ENCODE measurements at regions not wholly inside any gene's neighbourhood (a gene's known extent, or its start where the extent isn't known, plus 50 kb on each side); places are given as distances from the start of the nearest gene placed in this dataset.
"Not testable (repeated sequence)": the region's sequence is repeated elsewhere in the genome, so short reads cannot be mapped to it uniquely, and the experiment has no call there.

- DNase-seq (ENCODE audit: low spot score), result no peak
Measured at GRCh38 chr5:111942661-111943401, 185.8 kb upstream of the NREP start.

GRCh38 chr5:111942201-111942600 lies 185.2 kb upstream of the NREP start:
- DNase-seq (ENCODE audit: low spot score), result no peak

DNA sequence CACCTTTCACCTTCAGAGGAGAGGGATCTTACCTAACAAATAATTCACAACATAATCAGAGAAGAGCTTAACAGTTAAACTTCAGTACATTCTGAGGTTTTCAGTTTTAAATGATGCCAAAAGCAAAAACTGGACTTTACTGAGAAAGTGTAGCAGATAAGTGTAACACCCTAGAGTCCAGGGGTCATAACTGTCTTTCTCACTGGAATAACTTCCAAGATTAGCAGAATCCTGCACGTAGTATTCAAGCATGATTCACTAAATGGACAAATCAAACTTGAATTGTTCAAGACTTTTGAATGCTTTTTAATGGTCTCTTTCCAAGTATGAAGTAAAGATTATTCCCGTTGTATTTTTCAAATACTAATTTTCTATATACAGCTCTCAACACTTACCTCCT lies 180.1 kb upstream of the NREP start:
- DNase-seq (ENCODE audit: low spot score), result no peak

GRCh38 chr5:111935835-111936234 lies 178.8 kb upstream of the NREP start:
- DNase-seq (ENCODE audit: low spot score), result no peak

DNA sequence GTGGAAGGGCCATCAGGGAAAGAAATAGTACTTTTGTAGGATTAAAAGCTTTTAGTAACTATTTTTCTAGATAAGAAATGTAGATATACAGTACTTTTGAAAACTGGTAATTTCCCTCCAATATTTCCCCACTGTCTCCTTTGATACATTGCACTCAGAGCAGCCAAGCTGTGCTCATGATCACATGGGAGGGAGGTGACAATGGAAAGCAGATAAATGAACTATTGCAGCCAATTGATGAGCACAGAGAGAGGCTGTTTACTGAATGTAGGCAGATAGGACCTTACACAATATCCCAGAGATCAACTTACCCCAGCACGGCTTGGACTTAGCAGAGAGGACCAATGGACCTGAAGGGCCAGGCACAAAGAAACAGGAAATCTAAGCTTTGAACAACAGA lies 178.0 kb upstream of the NREP start:
- DNase-seq (ENCODE audit: low spot score), result no peak

GRCh38 chr5:111934511-111934910 lies 177.5 kb upstream of the NREP start:
- DNase-seq (ENCODE audit: low spot score), result no peak

DNA sequence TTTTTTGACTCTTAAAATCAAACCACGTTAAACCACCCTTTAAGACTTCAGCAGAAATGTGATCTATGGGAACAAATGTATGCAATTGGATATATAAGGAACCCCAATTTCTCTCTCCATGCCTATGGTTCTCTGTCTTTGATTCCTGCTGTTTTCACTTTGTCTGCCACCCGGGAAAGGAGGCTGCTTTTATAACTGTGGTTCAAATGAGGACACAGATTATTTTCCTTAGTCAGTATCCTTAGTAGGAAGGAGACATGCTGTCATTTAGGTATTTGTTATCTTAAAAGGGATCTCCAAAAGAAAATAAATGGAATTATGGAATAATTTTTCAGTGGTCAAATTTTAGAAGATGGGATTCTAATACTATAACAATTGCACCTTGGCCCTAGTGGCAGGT lies 176.1 kb upstream of the NREP start:
- no peak for DNase-seq (ENCODE audit: low spot score)

DNA sequence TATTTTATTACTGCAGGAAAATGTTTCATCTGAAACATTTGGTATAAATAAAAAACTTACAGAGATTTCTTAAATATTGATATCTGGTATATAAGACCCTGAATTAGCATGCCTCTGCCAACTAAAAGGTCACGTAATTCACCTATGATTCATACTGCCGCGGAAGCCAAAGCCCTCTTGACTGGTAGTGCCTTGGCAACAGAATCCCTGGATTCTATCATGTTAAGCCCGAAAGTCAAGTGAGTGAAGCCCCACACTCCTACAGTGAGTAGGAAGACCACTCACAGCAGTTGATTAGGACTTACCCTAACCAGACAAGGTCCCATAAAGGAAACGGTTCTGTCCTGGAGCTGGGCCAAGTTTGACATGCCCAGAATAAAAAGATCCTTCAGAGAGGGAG lies 175.6 kb upstream of the NREP start:
- no peak for DNase-seq (ENCODE audit: low spot score)

DNA sequence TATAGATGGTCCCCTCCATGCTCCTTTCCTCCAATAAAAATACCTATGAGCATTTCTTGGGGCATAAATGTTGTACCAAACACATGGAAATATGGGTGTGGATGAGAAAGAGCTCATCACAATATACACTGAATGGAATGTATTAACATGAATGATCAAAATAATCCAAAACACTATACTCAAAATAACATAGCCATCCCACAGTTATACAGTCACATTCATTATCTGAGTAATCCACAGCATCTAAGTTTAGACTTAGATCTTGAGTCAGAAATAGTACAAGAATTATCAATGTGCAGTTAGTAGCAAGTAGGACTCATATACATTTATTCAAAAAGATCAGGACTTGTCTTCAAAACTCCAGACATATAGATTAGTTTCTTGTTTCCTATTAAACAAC lies 175.2 kb upstream of the NREP start:
- no peak for DNase-seq (ENCODE audit: low spot score)

DNA sequence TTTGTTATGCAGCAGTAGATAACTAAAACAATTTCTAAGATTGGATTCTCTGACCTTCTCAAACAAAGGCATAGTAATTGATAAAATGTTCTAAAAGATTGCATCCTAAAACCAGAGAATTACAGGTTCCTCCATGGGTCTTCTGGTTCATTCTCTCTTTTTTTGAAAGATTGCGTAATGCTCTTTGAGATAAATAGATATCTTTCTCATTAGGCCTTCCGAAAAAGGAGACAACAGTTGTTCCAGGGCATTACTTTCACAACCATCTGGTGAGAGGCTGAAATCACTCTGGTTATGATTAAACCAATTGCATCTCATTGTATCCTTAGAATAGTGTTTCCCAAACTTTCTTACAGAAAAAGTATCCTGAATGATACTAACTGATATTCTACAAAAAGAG lies 174.7 kb upstream of the NREP start:
- no peak for DNase-seq (ENCODE audit: low spot score)

DNA sequence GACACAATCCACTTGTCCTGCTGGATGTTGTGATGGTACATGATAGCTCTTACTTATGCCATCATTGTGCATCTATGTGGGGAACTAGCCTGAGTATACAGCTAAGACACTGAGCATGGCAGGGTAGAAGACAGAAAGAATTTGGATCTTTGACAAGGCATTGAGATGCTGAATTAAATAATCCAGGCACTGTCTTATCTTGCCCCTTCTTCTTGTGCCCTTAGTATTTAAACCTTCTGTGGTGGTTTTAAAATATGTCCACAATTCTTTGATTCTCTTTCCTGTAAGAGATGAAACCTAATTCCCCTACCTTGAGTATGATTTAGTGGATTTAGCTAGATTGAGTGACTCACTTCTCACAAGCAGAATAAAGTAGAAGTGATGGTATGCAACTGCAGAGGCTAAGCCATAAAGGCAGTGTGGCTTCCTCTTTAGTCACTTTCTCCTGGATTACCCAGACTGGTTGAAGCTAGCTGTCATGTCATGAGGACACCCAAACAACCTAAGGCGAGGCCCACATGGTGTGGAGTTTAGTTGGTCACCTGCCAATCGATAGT lies 174.0 kb upstream of the NREP start:
- peak; percentile 79 for DNase-seq (ENCODE audit: low spot score)

DNA sequence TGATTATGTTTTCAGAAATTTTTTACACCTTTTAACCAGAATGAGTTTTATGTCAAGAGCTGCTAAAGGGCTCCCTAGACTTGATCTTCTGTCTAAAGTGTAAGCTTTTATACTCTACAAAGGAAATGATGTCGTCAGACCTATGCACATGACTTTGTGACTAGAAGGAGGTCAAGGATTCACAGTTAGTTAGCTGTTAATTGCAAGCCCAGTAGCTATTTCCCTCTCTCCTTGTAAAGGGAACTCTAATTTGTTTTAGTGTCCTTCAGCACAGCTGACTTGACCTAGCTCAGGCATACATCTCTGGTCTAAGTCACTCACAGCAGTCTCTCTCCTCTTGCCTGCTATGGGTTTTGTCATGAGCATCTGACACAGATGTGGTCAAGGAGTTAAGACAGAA lies 173.5 kb upstream of the NREP start:
- DNase-seq (ENCODE audit: low spot score), result peak; percentile 37

- peak; percentile 84 for DNase-seq (ENCODE audit: low spot score)
Measured at GRCh38 chr5:111929867-111930266, 172.9 kb upstream of the NREP start.

DNA sequence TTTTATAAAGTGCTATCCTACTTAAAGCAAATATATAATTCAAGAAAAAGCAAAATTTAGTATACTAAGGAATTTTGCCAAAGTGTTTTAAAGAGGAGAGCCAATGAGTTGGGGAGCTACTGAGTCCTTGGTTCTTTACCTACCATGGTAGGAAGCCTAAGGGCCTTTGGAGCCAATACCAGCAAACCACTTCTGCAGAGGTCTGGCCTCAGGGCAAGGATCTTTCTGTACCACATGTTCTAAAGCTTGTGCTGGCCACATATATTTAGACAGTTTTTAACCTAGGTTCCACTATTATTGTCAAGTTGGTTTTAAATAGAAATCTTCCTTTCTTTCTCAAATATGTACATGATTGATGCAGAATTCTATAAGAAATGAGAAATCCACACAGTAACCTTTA lies 172.3 kb upstream of the NREP start:
- no peak for DNase-seq (ENCODE audit: low spot score)

GRCh38 chr5:111928511-111928910 lies 171.5 kb upstream of the NREP start:
- no peak for DNase-seq (ENCODE audit: low spot score)

- peak; percentile 64 for DNase-seq (ENCODE audit: low spot score)
Measured at GRCh38 chr5:111927191-111927590, 170.2 kb upstream of the NREP start.

- DNase-seq (ENCODE audit: low spot score), result no peak
Measured at GRCh38 chr5:111926026-111926425, 169.0 kb upstream of the NREP start.

GRCh38 chr5:111922344-111922743 lies 165.3 kb upstream of the NREP start:
- no peak for DNase-seq (ENCODE audit: low spot score)

- not testable (repeated sequence) for DNase-seq (ENCODE audit: low spot score)
Measured at GRCh38 chr5:111921691-111922090, 164.7 kb upstream of the NREP start.

DNA sequence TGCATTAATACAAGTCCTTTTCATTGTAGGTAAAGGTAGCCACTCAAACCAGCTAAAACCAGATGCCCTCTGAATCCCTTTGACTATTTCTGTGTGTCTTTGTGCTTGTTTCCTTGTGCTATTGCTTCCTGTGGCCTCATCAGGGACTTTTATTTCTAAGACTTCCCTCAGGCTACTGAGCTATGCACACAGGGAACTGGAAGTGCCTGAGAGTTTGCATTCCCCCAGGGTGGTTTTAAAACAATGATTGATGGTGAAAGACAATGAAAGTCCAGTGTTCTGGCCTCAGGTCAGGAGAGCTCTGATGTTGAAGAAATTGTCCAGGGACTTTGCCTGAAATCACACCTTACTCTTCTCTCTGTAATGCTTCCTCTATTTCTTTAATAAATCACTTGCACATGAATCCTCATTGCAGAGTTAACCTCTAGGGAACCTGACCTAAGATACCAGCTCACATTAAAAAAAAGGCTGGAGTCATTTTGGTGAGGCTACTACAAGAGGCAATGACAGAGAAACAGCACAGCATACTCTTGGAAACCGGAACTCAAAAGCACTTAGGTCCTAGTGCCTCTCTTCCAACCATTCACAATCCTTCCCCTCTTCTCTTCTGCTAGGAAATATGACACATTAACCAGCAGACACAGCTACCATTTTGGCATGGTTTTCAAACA lies 158.1 kb upstream of the NREP start:
- peak; percentile 39 for DNase-seq (ENCODE audit: low spot score)

DNA sequence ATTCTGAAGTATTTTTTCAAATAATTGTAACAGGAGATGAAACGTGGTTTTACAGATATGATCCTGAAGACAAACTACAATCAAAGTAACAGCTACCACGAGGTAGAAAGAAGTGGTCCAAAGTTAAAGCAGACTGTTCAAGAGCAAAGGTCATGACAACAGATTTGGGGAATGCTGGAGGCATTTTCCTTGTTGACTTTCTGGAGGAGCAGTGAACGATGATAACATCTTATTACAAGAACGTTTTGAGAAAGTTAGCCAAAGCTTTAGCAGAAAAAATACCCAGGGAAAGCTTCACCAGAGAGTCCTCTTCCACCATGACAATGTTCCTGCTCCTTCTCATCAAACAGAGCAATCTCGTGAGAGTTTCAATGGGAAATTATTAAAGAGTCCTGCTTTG lies 145.4 kb upstream of the NREP start:
- DNase-seq (ENCODE audit: low spot score), result no peak

DNA sequence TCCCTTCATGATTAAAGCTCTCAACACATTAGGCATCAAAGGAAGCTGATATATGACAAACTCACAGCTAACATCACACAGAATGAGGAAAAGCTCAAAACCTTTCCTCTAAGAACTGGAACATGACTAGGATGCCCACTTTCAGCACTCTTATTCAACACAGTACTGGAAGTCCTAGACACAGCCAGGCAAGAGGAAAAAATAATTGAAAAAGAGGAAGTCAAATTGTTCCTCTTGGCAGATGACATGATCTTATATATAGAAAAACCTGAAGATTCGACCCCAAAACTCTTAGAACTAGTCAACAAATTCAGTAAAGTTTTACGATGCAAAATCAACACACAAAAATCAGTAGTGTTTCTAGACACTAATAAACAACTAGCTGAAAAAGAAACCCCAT lies 144.3 kb upstream of the NREP start:
- DNase-seq (ENCODE audit: low spot score), result no peak

DNA sequence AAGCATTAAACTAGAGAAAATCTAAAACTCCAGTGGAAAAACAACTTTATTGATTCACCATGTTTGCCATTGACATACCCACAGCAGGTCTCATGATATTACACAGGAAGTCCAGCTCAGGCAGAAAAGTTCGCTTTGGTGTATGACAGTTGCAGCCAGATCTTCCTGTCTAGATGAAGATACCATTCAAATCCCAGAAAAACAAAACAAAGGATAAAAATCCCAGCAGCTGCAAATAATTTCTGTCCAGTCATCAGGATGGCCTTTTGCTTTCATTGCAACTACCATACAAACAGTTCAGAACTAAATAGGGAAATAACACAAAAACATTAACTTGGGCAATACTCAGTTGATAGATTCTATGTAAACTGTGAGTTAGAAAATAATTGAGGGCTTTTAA lies 136.0 kb upstream of the NREP start:
- DNase-seq (ENCODE audit: low spot score), result no peak

DNA sequence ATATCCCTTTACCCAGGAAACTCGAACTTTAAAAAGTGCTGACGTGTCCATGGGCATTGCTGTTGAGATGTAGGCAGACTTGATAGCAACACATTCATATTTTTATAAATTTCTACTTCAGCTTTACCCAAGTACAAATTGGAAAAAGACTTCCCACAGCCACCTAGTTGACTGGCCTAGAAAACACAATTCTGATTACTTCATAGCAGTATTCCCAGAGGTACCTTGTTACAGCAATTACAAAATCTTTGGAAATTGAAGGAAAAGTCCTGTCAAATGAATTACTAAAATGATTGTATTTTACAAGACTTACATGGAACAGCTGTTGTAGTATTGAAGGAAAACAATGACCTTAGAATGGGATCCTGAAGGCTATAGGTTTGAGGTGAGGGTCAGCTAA lies 130.7 kb upstream of the NREP start:
- DNase-seq (ENCODE audit: low spot score), result no peak

Data from kidney tubule cell (primary cell).